HAP-1 (cell line): ENCODE measurements at regions not wholly inside any gene's neighbourhood (a gene's known extent, or its start where the extent isn't known, plus 50 kb on each side); places are given as distances from the start of the nearest gene placed in this dataset.

Experiments used
- DNase-seq, 2 experiments: peaks; one replicate each; pipeline ENCODE4 v3.0.0-alpha.2; 2016 to 2020; ENCODE audit warnings: low spot score in 2 of 2
- H3K27me3 ChIP-seq: fragments of 250-450 bp; sonication (Bioruptor Pico); 2 replicates; pipeline ENCODE4 v1.5.1; 2020; ENCODE audit warnings: low read depth, mild to moderate bottlenecking, moderate library complexity
- H3K36me3 ChIP-seq: fragments of 250-450 bp; sonication (Bioruptor Pico); replicated peaks from 2 replicates; pipeline ENCODE4 v1.5.1; 2020; ENCODE audit warnings: mild to moderate bottlenecking
- H3K4me1 ChIP-seq: fragments of 250-450 bp; sonication (Bioruptor Pico); 2 replicates; pipeline ENCODE4 v1.5.1; 2020; ENCODE audit warnings: mild to moderate bottlenecking
- H3K4me3 ChIP-seq: fragments of 250-450 bp; sonication (Bioruptor Pico); 2 replicates; pipeline ENCODE4 v1.5.1; 2020; ENCODE audit warnings: mild to moderate bottlenecking, moderate library complexity
- H3K9me3 ChIP-seq: fragments of 250-450 bp; sonication (Bioruptor Pico); 2 replicates; pipeline ENCODE4 v1.5.1; 2020; ENCODE audit warnings: mild to moderate bottlenecking, moderate library complexity
- in situ Hi-C: fragments of 300-500 bp; cut with MboI; formaldehyde crosslinking; loops from 3 replicates; pipeline ENCODE4 v1.14.3; 2020; ENCODE audit warnings: low sequenced_read_pairs, inconsistent platforms, mixed read lengths

GRCh38 chr17:79340333-79341221 lies 266.0 kb downstream of the ENGASE start:
- no peak overlapping the region for H3K4me3 ChIP-seq

GRCh38 chr17:79339321-79339720 lies 264.7 kb downstream of the ENGASE start:
- H3K36me3 ChIP-seq, result no peaks in the 10 kb centered on the region
- no peaks in the 10 kb centered on the region for H3K9me3 ChIP-seq
- peaks cover 22% of the 10 kb centered on the region for H3K27me3 ChIP-seq
- H3K4me1 ChIP-seq, result no peaks in the 10 kb centered on the region
- no peak for DNase-seq
- in situ Hi-C loops, result no loop called here
- no peak overlapping the region for H3K4me3 ChIP-seq

More at GRCh38 chr17:79340333-79341221, 266.0 kb downstream of the ENGASE start:
- no peaks in the 10 kb centered on the region for H3K36me3 ChIP-seq
- H3K9me3 ChIP-seq, result no peaks in the 10 kb centered on the region
- H3K4me1 ChIP-seq, result no peaks in the 10 kb centered on the region
- DNase-seq, result no peak
- in situ Hi-C loops, result no loop called here
- H3K27me3 ChIP-seq, result peaks cover 22% of the 10 kb centered on the region

GRCh38 chr17:79338604-79339003 lies 264.0 kb downstream of the ENGASE start:
- Histone ChIP-seq H3K4me1 (no peaks in the 10 kb centered on the region), H3K9me3 (no peaks in the 10 kb centered on the region), H3K36me3 (no peaks in the 10 kb centered on the region), H3K27me3 (peaks cover 22% of the 10 kb centered on the region), H3K4me3 (no peak overlapping the region)
- no peak for DNase-seq
- in situ Hi-C loops, result no loop called here

- Histone ChIP-seq H3K4me1 (no peaks in the 10 kb centered on the region), H3K36me3 (no peaks in the 10 kb centered on the region)
These were observed 263.5 kb downstream of the ENGASE start for GRCh38 chr17:79338152-79338551.

GRCh38 chr17:79337053-79337452 lies 262.4 kb downstream of the ENGASE start:
- no peak for DNase-seq
- H3K4me1 ChIP-seq, result no peaks in the 10 kb centered on the region
- H3K9me3 ChIP-seq, result no peaks in the 10 kb centered on the region
- H3K36me3 ChIP-seq, result no peaks in the 10 kb centered on the region
- in situ Hi-C loops, result no loop called here
- H3K27me3 ChIP-seq, result peaks cover 19% of the 10 kb centered on the region
- H3K4me3 ChIP-seq, result no peak overlapping the region

More at GRCh38 chr17:79338152-79338551, 263.5 kb downstream of the ENGASE start:
- peaks cover 22% of the 10 kb centered on the region for H3K27me3 ChIP-seq
- in situ Hi-C loops, result no loop called here
- no peaks in the 10 kb centered on the region for H3K9me3 ChIP-seq
- DNase-seq, result no peak
- no peak overlapping the region for H3K4me3 ChIP-seq

- Histone ChIP-seq H3K36me3 (no peaks in the 10 kb centered on the region), H3K4me1 (no peaks in the 10 kb centered on the region), H3K9me3 (no peaks in the 10 kb centered on the region), H3K27me3 (peaks cover 25% of the 10 kb centered on the region), H3K4me3 (no peak overlapping the region)
- no peak for DNase-seq
- in situ Hi-C loops, result no loop called here
These were observed 260.8 kb downstream of the ENGASE start for GRCh38 chr17:79335456-79335855.

GRCh38 chr17:79332011-79332554 lies 257.5 kb downstream of the ENGASE start:
- no peak for DNase-seq
- Histone ChIP-seq H3K9me3 (no peaks in the 10 kb centered on the region), H3K4me1 (no peaks in the 10 kb centered on the region), H3K27me3 (peaks cover 21% of the 10 kb centered on the region), H3K4me3 (no peak overlapping the region), H3K36me3 (no peaks in the 10 kb centered on the region)
- in situ Hi-C loops, result no loop called here

- in situ Hi-C loops, result no loop called here
- Histone ChIP-seq H3K4me1 (no peaks in the 10 kb centered on the region), H3K9me3 (no peaks in the 10 kb centered on the region), H3K27me3 (peaks cover 15% of the 10 kb centered on the region), H3K36me3 (no peaks in the 10 kb centered on the region), H3K4me3 (no peak overlapping the region)
- no peak for DNase-seq
These were observed 256.9 kb downstream of the ENGASE start for GRCh38 chr17:79331492-79331891.

- in situ Hi-C loops, result no loop called here
- H3K9me3 ChIP-seq, result no peaks in the 10 kb centered on the region
- H3K4me3 ChIP-seq, result no peak overlapping the region
- peaks cover 15% of the 10 kb centered on the region for H3K27me3 ChIP-seq
- no peaks in the 10 kb centered on the region for H3K4me1 ChIP-seq
- no peaks in the 10 kb centered on the region for H3K36me3 ChIP-seq
- no peak for DNase-seq
These were observed 256.1 kb downstream of the ENGASE start for GRCh38 chr17:79330696-79331095.

- in situ Hi-C loops, result no loop called here
- Histone ChIP-seq H3K4me3 (no peak overlapping the region), H3K36me3 (no peaks in the 10 kb centered on the region), H3K4me1 (no peaks in the 10 kb centered on the region), H3K27me3 (peaks cover 15% of the 10 kb centered on the region), H3K9me3 (no peaks in the 10 kb centered on the region)
- DNase-seq, result no peak
These were observed 255.6 kb downstream of the ENGASE start for GRCh38 chr17:79330229-79330628.

- H3K4me1 ChIP-seq, result no peaks in the 10 kb centered on the region
- H3K9me3 ChIP-seq, result no peaks in the 10 kb centered on the region
- no peak overlapping the region for H3K4me3 ChIP-seq
- no peak for DNase-seq
- peaks cover 21% of the 10 kb centered on the region for H3K27me3 ChIP-seq
- no peaks in the 10 kb centered on the region for H3K36me3 ChIP-seq
- in situ Hi-C loops, result no loop called here
These were observed 252.2 kb downstream of the ENGASE start for GRCh38 chr17:79326814-79327213.

GRCh38 chr17:79325709-79326430 lies 251.2 kb downstream of the ENGASE start:
- DNase-seq, result peak in 1 of 2 experiments; percentile 54
- H3K27me3 ChIP-seq, result peaks cover 18% of the 10 kb centered on the region
- in situ Hi-C loops, result no loop called here

GRCh38 chr17:79324194-79324593 lies 249.6 kb downstream of the ENGASE start:
- H3K36me3 ChIP-seq, result no peaks in the 10 kb centered on the region
- no peak for DNase-seq
- H3K27me3 ChIP-seq, result peaks cover 19% of the 10 kb centered on the region
- H3K4me1 ChIP-seq, result no peaks in the 10 kb centered on the region
- no peak overlapping the region for H3K4me3 ChIP-seq
- in situ Hi-C loops, result no loop called here
- H3K9me3 ChIP-seq, result no peaks in the 10 kb centered on the region

More at GRCh38 chr17:79325709-79326430, 251.2 kb downstream of the ENGASE start:
- no peak overlapping the region for H3K4me3 ChIP-seq
- H3K4me1 ChIP-seq, result no peaks in the 10 kb centered on the region
- no peaks in the 10 kb centered on the region for H3K36me3 ChIP-seq
- H3K9me3 ChIP-seq, result no peaks in the 10 kb centered on the region

GRCh38 chr17:79323566-79323965 lies 248.9 kb downstream of the ENGASE start:
- in situ Hi-C loops, result no loop called here
- Histone ChIP-seq H3K4me3 (no peak overlapping the region), H3K9me3 (no peaks in the 10 kb centered on the region), H3K4me1 (no peaks in the 10 kb centered on the region), H3K36me3 (no peaks in the 10 kb centered on the region), H3K27me3 (peaks cover 24% of the 10 kb centered on the region)
- DNase-seq, result no peak
